Posterior vena cava (tissue), 2 donors: ENCODE measurements at regions not wholly inside any gene's neighbourhood (a gene's known extent, or its start where the extent isn't known, plus 50 kb on each side); places are given as distances from the start of the nearest gene placed in this dataset.
"Not testable (repeated sequence)": the region's sequence is repeated elsewhere in the genome, so short reads cannot be mapped to it uniquely, and the experiment has no call there.

ENCODE experiments used
- DNase-seq: peaks from one replicate; pipeline ENCODE4 v3.0.0-alpha.2; 2020; ENCODE audit warnings: low spot score
- intact Hi-C, 2 donors: fragments of 100-400 bp; cut with DNase I; formaldehyde crosslinking; loops; one replicate each; pipeline versions ENCODE4 v1.14.1 to v1.14.2; 2022 to 2023
- donor health status: DM: yes; HTN: yes; CAD: no.
- donor health status: DM: yes; HTN: yes; CAD: no.

DNA sequence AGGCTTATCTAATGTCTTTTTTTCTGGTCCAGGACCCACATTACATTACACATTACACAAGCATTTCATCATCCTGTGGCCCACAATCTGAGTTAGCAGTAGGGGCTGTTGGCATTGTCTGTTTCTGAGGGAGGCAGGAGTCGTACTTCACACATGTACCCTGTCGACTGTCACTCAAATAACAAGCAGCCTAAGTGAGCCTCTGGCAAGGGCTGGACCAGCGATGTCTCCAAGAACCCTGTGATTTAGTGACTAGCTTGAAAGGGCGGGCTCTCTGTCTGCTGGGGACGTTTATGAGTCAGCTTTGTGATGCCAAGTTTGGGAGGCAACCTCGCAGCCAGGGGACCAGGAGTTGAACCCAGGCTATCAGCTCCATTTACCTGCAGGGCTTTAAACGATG, 251.4 kb downstream of the HS3ST3B1 start:
- intact Hi-C loops, result no loop called here
- DNase-seq, result no peak

DNA sequence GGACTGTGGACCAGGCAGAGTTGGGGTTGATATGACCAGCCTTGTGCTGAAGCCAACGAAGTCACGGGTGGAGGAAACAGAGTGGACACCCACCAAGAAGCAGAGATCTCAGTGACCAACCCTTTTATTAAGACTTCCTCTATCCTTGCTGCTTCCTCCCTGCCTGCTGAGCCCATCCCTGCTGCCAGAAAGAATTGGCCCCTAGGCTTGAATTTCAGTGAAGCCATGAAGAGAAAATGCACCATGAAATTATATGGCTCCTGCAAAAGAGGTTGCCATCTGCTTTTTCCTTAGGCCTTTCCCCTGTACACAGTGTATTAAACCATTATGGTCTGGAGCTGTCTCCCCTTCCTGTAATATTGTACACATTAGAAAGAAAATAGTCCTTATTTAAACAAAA, 246.7 kb downstream of the HS3ST3B1 start:
- intact Hi-C loops, result no loop called here
- no peak for DNase-seq

DNA sequence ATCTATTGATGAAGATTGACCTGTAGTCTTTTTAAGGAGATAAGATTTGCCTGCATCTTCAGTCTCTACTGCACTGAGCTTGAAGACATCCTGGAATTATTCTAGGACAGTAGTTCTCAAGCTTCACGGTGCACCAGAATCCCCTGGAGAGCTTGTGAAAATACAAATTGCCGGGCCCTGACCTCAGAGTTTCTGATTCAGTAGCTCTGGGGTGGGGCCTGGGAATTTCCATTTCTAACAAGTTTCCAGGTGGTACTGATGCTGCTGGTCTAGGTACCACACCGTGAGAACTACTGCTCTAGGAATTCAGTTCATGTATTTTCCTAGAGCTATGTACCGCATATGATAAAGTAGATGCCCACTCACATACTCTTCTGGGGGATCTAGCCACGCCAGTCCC, 246.1 kb downstream of the HS3ST3B1 start:
- intact Hi-C loops, result no loop called here
- no peak for DNase-seq

DNA sequence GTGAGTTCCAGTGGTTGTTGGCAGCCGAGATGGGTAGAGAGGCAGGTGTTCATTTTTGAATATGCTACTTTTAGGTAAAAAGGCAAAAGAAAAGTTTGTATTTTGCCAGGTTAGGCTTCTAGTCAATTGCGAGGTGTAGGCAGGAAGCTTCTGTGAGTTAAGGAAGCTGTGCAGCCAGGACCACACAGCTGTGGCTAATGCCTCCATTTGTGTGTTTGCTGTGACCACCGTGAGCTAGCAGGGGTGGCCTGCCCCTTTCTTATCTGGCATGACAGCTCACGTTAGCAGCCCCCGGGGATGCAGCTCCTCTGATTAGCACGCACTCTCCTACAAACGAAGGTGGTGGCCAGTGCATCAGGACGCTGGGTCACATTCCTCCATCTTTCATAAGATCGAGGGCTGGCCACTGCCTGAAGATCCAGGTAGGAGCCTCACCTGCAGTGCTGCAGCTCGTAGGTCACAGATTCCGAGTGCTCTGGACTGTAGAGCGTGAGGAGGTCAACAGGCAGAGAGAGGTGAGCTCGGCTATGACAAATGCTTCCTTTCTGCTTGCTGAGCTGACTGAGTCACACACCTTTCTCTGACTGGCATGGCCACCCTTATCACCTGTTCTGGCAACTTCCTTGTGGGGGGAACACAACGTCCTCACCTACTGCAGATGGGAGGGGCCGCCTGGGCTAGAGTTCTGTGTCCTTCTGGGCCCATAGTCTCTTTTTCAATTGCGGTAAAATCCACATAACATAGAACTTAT, 244.4 kb downstream of the HS3ST3B1 start:
- DNase-seq, result no peak
- intact Hi-C loops, result no loop called here

DNA sequence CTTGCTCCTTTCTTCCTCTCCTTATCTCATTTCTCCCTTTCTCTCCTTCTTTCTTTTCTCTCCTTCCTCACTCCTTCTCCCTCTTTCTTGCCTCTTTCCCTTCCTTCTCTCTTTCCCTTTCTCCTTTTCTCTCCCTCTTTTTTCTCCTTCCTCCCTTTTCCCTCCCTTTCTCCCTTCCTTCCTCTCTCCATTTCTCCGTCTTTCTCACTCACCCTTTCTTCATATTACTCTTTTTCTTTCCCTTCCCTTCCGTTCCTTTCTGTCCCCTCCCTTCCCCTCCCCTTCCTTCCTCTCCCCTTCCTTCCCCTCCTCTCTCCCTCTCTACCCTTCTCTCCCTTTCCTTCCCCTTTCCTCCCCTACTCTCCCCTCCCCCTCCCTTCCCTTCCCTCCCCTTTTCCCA, 240.8 kb downstream of the HS3ST3B1 start:
- intact Hi-C loops, result no loop called here
- DNase-seq, result no peak

DNA sequence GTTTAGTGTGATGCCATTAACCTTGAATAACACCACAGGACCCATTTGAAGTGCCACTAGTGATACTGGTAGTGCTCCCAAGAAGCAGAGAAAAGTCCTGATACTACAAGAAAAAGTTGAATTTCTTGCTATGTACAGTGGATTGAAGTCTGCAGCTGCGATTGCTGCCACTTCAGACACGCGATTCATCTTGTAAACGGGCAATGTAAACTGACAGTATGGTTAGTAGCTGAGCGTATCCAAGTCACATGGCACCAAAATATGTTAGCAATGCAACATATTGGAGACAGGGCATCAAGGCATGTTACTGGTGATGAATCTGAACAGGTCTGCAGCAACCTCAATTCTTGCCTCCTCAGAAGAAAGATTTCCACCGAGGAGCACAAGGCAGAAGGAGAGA, 238.9 kb downstream of the HS3ST3B1 start:
- intact Hi-C loops, result no loop called here
- DNase-seq, result no peak

DNA sequence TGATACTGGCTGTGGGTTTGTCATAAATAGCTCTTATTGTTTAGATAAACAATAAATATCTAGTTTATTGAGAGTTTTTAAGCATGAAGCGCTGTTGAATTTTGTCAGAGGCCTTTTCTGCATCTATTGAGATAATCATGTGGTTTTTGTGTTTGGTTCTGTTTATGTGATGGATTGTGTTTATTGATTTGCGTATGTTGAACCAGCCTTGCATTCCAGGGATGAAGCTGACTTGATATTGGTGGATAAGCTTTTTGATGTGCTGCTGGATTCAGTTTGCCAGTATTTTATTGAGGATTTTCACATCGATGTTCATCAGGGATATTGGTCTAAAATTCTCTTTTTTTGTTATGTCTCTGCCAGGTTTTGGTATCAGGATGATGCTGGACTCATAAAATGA, 231.4 kb downstream of the HS3ST3B1 start:
- DNase-seq, intact Hi-C loops: not testable (repeated sequence)

DNA sequence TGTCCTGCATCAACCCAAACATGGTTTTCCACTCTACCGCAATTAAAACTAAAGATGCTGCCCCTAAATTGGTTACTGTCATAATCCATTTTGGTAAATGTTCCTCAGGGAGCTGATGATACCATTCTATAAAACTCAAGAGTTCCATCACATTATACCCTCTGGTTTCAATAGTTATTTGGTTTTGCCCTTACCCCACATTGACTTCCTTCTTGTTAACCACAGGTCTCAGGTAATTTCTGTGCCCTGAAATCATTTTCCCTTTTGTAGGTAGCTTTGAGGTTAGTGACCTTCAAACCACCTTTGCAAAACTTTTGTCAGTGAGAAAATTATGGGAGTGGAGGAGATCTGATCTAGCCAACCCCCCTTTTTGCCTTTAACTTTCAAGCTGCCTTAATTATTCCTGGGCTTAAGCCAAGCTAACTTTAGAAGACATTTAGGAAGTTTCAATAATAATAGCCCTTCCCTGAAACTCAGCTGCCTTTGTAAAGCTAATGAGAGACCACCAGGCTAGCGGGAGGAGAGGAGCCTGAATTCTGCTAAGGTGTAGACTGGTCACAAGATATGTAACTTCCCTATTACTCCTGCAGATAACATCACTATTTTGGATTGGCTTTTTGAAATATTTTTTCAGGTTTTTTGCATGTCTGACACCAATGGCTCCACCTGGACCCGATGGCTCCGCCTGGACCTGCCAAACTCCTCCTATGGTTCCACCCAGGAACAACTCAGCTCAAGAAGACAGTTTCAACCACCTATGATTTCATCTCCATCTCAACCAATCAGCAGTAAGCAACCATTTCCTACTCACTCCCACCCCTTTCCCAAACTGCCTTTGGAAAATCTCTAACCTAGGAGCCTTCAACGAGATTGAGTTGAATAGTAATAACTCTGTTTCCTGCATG, 224.9 kb downstream of the HS3ST3B1 start:
- intact Hi-C loops, result no loop called here
- no peak for DNase-seq

DNA sequence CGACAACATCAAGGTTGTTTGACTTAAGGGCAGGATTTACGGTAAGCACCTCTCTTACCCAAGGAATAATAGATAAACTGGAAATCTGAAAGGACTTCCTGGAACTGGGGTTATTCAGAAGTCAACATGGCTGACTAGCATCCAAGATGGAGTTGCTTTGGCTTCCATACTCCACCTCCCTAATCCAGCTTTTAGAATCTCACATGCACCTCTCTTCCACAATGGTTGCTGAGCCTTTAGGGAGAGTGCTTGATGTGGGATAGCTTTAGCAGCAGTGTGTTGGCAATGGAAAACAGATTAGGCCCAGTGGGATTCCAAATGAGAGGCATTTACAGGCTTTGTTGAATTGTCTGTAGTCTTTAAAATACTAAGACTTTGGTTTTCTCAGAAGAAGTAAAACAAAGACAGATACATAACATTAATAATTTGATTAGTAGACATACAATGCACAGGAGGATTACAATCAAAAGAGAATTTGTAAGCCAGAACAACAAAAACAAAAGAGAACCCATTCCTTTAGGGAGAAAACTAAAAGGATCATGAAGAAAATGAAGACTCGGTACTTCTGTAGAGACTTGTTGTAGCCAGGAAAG, 222.0 kb downstream of the HS3ST3B1 start:
- intact Hi-C loops, result no loop called here
- no peak for DNase-seq

DNA sequence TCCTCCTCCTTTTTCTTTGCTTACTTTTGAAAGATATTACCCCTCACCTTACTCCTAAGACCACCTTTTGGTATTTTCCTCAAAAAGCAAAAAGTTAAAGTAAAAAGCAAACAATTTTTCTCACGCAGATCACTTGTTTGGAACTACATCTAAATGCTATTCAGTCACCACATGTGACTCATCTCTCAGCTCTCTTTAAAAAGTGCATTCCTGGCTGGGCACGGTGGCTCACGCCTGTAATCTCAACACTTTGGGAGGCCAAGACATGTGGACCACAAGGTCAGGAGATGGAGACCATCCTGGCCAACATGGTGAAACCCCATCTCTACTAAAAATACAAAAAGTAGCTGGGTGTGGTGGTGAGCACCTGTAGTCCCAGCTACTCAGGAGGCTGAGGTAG, 218.0 kb downstream of the HS3ST3B1 start:
- intact Hi-C loops, DNase-seq: not testable (repeated sequence)

DNA sequence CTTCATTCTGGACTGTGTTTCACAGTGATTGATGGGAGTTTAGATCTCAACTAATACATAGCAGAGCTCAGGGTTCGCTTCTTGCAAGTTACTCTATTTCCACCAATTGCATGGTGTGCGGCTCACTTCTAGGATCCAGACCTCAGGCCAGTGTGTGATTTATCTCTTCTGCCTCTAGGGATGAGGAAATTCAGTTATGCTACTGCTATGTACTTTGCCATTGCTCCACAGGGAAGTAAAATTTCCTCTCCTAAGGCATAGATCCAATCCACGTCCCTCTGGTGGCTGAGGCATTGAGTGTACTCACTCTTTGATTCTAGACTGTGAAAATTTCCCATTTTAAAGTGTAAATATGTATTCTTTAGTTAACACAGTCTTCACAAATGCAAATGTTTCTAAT, 214.1 kb downstream of the HS3ST3B1 start:
- no peak for DNase-seq
- intact Hi-C loops, result no loop called here

DNA sequence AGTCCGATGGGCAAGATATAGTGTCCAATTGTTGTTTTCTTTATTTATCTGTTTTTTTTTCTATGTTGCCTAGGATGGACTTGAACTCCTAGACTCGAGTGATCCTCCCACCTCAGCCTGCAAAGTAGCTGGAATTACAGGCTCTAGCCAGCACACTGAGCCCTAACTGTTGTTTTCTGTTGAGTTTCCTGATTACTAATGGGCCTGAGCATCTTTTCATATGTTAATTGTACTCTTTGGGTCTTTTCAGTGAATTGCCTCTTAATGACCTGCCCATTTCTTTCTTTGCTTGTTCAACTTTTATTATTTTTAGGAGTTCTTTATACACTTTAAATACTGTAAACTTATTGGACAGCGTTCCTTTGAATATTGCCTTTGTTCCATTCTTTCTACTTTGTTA, 213.0 kb downstream of the HS3ST3B1 start:
- intact Hi-C loops, result no loop called here

DNA sequence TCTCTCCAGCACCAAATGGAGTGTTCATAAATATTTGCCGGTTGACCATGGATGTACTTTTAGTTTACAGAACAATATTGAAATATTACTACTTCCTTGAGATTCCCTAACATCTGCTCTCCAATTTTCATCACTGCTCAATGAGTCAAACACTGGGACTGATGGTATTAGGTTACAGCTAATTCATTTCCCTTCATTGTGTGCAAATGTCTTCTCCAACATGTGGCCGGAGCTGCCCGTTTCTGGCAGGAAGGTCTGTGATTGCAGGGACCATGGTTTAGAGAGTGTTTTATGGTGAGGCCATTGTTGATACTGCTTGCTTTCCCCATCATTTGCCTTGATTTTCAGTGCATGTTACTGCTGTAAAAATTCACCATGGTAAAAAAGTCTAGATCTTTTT, 209.3 kb downstream of the HS3ST3B1 start:
- no peak for DNase-seq
- intact Hi-C loops, result no loop called here

More for the DNA sequence above, 213.0 kb downstream of the HS3ST3B1 start:
- DNase-seq, result no peak

DNA sequence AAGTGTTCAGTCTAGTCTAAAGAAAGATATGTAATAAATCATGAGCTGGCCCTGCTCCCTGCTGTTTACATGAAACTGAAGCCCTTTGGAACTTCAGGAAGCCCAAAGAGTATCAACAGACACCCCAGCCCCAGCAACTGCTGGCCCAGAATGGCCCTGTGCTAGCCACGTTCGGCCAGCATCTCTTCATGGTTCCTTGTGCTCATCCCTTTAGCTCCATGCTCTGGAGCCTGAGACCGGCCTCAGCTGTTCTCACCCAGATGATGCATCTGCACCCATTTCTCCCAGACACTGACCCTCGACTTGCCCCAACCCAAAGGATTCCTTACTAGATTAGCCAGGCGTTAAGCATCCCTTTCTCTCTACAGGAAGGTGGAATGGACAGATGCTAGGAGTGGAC, 207.3 kb downstream of the HS3ST3B1 start:
- no peak for DNase-seq
- intact Hi-C loops, result no loop called here

DNA sequence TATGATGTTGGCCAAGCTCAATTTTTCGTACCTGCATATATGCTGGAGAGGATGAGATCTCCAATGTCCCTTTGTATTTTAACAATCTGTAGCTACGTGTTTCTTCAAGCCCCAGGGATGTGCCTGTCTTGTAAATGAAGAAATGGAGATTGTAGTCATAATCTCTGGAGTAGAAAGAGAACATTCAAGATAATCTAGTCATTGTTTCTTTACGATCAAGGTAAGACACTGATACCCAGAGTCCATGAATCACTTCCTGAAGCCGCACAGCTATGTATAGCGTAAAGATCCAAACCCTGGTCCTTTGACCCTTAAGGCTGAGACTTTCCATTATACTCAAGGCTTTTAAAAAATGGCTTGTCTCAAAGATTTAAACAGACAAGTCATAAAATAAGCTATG, 205.5 kb downstream of the HS3ST3B1 start:
- DNase-seq, result no peak
- intact Hi-C loops, result no loop called here

DNA sequence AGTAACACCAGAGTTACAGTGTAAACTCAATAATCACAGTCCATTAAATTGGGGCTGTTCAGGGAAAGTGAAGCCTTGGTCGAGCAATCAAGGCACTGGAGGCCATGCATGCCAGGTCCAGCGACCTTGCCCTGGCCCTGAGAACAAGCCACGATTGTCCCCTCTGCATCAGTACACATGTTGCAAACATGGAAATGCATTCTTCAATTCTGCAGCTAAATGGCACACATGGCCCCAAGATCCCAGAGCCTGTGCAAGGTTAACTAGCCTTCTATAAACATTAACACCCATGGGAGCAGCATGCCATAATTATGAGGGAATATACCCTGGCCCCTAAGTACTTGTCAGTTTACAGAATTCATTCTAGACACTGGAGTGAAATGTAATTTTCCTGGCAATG, 204.7 kb downstream of the HS3ST3B1 start:
- no peak for DNase-seq
- intact Hi-C loops, result no loop called here

DNA sequence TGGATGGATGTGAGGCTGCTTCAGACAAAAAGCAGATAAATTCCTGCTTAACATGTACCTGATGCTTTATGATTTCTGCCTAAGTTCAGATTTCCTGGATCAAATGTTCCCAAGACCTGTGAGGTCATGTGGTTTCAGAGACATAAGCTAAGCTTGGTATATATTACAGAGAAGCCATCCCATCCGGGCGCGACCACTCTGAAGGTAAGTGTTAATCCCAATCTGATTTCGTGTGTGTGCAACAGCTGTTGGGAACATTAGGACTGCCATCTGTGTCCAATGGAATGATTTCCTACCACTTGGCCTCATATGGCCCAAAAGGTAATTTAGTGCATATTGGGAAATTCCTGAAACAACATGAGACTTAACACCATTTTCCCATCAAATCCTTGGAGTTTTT, 199.1 kb downstream of the HS3ST3B1 start:
- no peak for DNase-seq
- intact Hi-C loops, result no loop called here

DNA sequence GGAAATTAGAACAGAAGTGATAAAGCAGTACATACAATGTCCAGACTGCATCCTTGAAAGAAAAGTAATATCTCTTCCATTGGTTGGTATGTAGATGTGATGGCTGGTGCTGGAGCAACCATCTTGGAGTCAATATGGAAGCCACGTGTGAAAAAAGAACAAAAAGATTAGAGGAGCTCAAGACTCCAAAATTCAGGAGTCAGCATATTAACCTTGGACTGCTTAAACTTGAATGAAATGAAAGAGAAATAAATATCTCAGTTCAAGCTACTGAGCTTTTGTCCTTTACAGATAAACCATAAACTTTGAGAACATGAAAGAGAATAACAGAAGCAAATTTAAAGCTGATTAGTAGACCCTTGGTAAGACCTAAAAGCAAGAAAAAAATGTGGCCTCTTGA, 197.9 kb downstream of the HS3ST3B1 start:
- no peak for DNase-seq
- intact Hi-C loops, result no loop called here

DNA sequence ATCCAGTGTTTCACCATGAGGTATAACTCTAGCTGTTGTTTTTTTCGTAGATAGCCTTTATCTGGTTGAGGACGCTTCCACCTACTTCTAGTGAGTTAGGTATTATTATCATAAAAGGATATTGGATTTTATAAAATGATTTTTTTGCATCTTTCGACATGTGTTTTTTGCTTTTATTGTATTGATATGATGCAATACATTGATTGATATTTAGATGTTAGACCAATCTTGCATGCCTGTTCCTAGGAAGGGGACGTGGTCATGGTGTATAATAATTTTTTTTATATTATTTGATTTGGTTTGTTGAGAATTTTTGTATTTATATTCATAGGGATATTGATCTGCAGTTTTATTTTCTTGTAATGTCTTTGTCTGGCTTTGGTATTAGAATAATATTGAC, 193.3 kb downstream of the HS3ST3B1 start:
- intact Hi-C loops, result no loop called here
- no peak for DNase-seq

DNA sequence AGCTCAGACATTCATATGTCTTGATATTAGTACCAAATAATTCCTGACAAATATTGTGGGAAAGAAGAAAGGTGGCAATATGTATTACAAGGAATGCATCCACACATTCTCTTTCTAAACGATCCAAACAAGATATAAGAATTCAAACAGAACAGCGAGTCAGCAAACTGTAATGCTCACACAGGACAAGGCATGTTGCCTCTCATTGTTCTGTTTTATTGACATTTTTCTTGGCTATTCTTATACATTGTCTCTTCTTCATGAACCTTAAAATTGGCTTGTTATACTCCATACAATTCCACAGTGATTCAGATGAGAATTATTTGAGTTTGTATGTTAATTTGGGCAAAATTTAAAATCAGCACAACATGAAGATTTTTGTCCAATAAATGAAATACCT, 189.1 kb downstream of the HS3ST3B1 start:
- intact Hi-C loops, result no loop called here
- DNase-seq, result no peak
